ENCODE measurements at regions not wholly inside any gene's neighbourhood (a gene's known extent, or its start where the extent isn't known, plus 50 kb on each side); places are given as distances from the start of the nearest gene placed in this dataset.
A peak's percentile ranks its signal among the peaks of the same experiment; 100 is the strongest.

DNA sequence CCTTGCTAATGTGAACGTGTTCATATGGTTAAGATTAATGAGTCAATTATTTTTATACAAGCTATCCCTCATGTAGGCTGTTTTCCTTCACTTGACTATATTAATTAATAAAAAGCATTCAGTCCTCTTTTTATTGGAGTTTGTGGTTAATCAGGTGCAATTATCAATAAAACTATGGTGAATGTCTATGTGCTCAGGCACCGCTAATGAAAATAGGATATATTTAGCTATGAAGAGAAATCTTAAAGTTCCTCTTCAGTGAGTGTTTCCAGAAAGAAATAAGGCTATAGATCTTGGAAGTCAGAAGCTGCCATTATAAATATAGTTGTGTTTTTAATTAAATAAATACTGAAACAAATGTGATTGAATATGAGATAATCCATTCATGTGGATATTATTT lies 422.1 kb downstream of the DMAC1 start:
- Mint-ChIP-seq H3K9me3 (ENCODE audit: low read depth) (no peaks in the 10 kb centered on the region), H3K27me3 (peaks cover 5% of the 10 kb centered on the region), H3K36me3 (ENCODE audit: low read depth) (no peaks in the 10 kb centered on the region), H3K4me1 (no peaks in the 10 kb centered on the region), H3K27ac (no peak overlapping the region), H3K4me3 (no peak overlapping the region)
- ChIA-PET CTCF (no interaction called here), POLR2A (no interaction called here)
- intact Hi-C loops (cut with DNase I, micrococcal nuclease) = no loop called here
- no peak for DNase-seq
- no peak for ATAC-seq

DNA sequence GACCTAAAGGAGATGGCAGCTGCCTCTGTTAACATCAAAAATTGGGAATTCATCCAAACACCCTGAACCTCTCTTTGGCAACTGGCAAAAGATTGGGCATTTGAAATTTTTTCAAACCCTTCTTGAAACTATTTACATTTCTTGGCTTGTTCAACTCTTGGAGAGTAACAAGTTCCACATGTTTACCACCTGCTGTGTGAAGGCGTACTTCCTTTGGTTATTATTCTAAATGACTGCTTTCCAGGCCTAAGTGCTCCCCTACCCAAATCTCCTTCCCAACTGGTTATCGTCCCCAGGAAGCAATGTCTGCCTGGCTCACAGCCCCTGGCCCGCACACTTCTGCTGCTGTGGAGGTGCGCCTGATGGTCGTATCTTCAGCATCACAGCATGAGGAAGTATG lies 422.7 kb downstream of the DMAC1 start:
- intact Hi-C loops (cut with DNase I, micrococcal nuclease) = no loop called here
- ATAC-seq = no peak
- ChIA-PET CTCF (no interaction called here), POLR2A (no interaction called here)
- H3K4me1 Mint-ChIP-seq = no peaks in the 10 kb centered on the region
- no peak overlapping the region for H3K27ac Mint-ChIP-seq
- H3K27me3 Mint-ChIP-seq = peaks cover 5% of the 10 kb centered on the region
- no peak overlapping the region for H3K4me3 Mint-ChIP-seq
- H3K36me3 Mint-ChIP-seq (ENCODE audit: low read depth) = no peaks in the 10 kb centered on the region
- no peak for DNase-seq
- H3K9me3 Mint-ChIP-seq (ENCODE audit: low read depth) = no peaks in the 10 kb centered on the region

GRCh38 chr9:7376213-7376612 lies 423.4 kb downstream of the DMAC1 start:
- intact Hi-C loops (cut with DNase I, micrococcal nuclease) = no loop called here
- H3K4me1 Mint-ChIP-seq = no peaks in the 10 kb centered on the region
- POLR2A ChIA-PET = no interaction called here
- ATAC-seq (no peak), DNase-seq (no peak)
- CTCF ChIA-PET = interaction anchor here (0.6 to 1.0 kb wide), 2 partner anchors 8 to 123 kb away, joined by 3 to 4 read pairs; no protein-coding TSS in a partner anchor
- no peaks in the 10 kb centered on the region for H3K36me3 Mint-ChIP-seq (ENCODE audit: low read depth)
- no peaks in the 10 kb centered on the region for H3K9me3 Mint-ChIP-seq (ENCODE audit: low read depth)
- peaks cover 5% of the 10 kb centered on the region for H3K27me3 Mint-ChIP-seq
- no peak overlapping the region for H3K4me3 Mint-ChIP-seq
- no peak overlapping the region for H3K27ac Mint-ChIP-seq

GRCh38 chr9:7375013-7375511 lies 424.5 kb downstream of the DMAC1 start:
- intact Hi-C loops (cut with DNase I, micrococcal nuclease) = no loop called here
- POLR2A ChIA-PET = interaction anchor here (0.7 kb wide), 1 partner anchor 28 kb away, joined by 3 read pairs; no protein-coding TSS in a partner anchor
- DNase-seq (no peak), ATAC-seq (no peak)
- no peak overlapping the region for H3K27ac Mint-ChIP-seq
- CTCF ChIA-PET = interaction anchor here (0.6 to 1.0 kb wide), 2 partner anchors 9 to 10 kb away, joined by 3 to 4 read pairs; no protein-coding TSS in a partner anchor
- H3K4me3 Mint-ChIP-seq = no peak overlapping the region
- H3K27me3 Mint-ChIP-seq = peaks cover 3% of the 10 kb centered on the region
- H3K9me3 Mint-ChIP-seq (ENCODE audit: low read depth) = no peaks in the 10 kb centered on the region
- H3K36me3 Mint-ChIP-seq (ENCODE audit: low read depth) = no peaks in the 10 kb centered on the region
- no peaks in the 10 kb centered on the region for H3K4me1 Mint-ChIP-seq

DNA sequence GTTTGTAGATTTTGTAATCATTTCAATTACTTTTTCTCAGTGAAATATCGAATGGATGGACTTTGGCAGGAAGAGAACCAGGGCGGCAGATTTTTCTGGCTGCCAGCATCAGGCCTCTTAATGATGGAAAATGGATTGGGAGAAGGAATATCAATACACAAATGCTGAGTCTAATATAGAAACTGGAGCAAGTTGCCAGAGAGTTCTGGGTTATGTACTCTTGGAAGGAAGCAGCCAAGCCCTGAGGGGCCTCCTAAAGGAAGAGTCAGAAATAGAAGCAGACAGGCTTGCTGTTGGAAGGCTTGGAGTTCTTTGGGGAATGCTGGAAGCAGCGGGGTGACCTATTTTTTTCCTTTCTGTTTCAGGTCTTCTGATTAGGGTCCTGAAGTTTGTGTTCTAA lies 428.6 kb downstream of the DMAC1 start:
- no peak overlapping the region for H3K27ac Mint-ChIP-seq
- ChIA-PET POLR2A (no interaction called here), CTCF (no interaction called here)
- intact Hi-C loops (cut with DNase I, micrococcal nuclease) = no loop called here
- no peaks in the 10 kb centered on the region for H3K27me3 Mint-ChIP-seq
- DNase-seq = no peak
- ATAC-seq = no peak
- H3K4me3 Mint-ChIP-seq = no peak overlapping the region
- no peaks in the 10 kb centered on the region for H3K9me3 Mint-ChIP-seq (ENCODE audit: low read depth)
- H3K4me1 Mint-ChIP-seq = no peaks in the 10 kb centered on the region
- H3K36me3 Mint-ChIP-seq (ENCODE audit: low read depth) = no peaks in the 10 kb centered on the region

- Mint-ChIP-seq H3K4me1 (no peaks in the 10 kb centered on the region), H3K27ac (no peak overlapping the region), H3K9me3 (ENCODE audit: low read depth) (no peaks in the 10 kb centered on the region), H3K27me3 (no peaks in the 10 kb centered on the region), H3K4me3 (no peak overlapping the region), H3K36me3 (ENCODE audit: low read depth) (no peaks in the 10 kb centered on the region)
- ATAC-seq (no peak), DNase-seq (no peak)
- ChIA-PET CTCF (no interaction called here), POLR2A (no interaction called here)
- intact Hi-C loops (cut with DNase I, micrococcal nuclease) = no loop called here
Observed at GRCh38 chr9:7370381-7370780, 429.2 kb downstream of the DMAC1 start.

DNA sequence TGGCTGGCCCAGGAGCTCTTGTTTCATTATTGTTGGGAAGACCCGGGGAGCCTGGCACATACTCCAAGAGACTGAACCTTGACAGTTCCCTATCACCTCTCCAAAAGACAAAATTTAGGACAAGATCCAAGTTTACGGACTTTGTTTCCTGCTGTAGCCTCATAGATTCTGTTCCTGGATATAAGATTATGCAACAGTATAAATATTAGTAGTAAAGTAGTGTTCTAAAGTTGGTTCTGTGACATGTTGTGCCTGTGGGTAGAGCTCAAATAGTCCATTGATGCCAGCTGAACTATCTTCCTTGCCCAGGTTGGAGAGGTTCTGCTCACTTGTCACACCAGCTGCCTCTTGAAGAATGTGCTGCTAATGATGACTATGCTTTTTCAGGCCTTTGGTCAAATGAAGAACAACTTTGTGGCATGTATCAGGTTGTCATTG lies 430.2 kb downstream of the DMAC1 start:
- ATAC-seq (no peak), DNase-seq (no peak)
- Mint-ChIP-seq H3K9me3 (ENCODE audit: low read depth) (no peaks in the 10 kb centered on the region), H3K36me3 (ENCODE audit: low read depth) (no peaks in the 10 kb centered on the region), H3K27ac (no peak overlapping the region), H3K27me3 (no peaks in the 10 kb centered on the region), H3K4me1 (no peaks in the 10 kb centered on the region), H3K4me3 (no peak overlapping the region)
- POLR2A ChIA-PET = no interaction called here
- intact Hi-C loops (cut with DNase I, micrococcal nuclease) = no loop called here
- CTCF ChIA-PET = no interaction called here

DNA sequence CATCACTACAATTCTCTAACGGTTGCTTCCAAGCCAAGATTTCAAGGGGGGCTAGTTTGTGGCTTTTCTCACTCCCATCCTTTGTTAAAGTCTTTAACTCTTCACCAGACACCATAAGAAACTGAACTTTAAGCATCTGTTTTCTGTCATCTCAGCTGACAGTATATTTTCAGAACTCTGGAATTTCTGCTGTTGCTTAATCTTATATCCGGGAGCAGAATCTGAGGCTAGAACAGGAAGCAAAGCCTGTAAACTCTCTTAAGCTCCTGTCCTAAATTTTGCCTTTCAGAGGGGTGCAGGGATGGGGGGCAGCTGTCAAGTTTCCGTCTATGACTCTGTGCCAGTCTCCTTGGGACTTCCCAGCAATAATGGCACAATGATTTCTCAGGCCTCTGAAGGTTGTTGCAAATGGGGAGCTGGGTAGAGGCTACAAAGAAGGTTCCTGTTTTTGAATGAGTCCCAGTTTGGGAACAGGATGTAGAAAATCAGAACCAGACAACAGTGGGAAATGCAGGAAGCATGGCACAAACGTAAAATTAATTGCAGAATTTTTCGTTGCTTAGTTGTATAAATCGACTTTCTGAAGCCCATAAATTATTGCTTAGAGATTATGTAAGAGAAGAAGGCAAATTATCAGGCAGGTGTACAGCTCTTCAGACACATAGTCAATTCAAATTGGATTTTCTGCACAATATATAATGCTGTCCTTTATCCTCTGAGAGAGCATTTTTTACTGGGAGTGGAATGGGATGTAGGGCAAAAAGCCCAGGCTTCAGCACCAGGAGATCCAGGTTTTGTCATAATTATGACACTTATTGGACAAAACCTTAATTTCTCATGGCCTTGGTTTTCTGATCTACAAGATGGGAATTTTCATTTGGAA lies 430.9 kb downstream of the DMAC1 start:
- H3K27me3 Mint-ChIP-seq = no peaks in the 10 kb centered on the region
- H3K9me3 Mint-ChIP-seq (ENCODE audit: low read depth) = no peaks in the 10 kb centered on the region
- DNase-seq (no peak), ATAC-seq (no peak)
- no peaks in the 10 kb centered on the region for H3K4me1 Mint-ChIP-seq
- no peak overlapping the region for H3K4me3 Mint-ChIP-seq
- no peaks in the 10 kb centered on the region for H3K36me3 Mint-ChIP-seq (ENCODE audit: low read depth)
- POLR2A ChIA-PET = interaction anchor here (0.6 kb wide), 1 partner anchor 19 kb away, joined by 6 read pairs; no protein-coding TSS in a partner anchor
- intact Hi-C loops (cut with DNase I, micrococcal nuclease) = no loop called here
- CTCF ChIA-PET = interaction anchor here (0.5 kb wide), 1 partner anchor 783 kb away, joined by 3 read pairs; no protein-coding TSS in a partner anchor
- no peak overlapping the region for H3K27ac Mint-ChIP-seq

DNA sequence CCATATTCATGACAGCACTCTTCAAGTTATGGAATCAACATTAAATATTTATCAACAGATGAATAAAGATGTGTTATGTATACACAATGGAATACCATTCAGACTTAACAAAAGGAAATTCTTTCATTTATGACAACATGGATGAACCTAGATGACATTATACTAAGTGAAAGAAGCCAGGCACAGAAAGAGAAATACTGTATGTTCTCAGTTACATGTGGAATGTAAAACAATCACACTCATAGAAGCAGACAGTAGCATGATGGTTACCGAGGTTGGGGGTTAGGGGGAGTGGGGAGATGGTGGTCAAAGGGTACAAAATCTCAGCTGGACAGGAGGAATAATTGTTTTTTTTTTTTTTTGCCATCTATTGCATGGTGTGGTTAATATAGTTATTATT lies 431.9 kb downstream of the DMAC1 start:
- intact Hi-C loops (cut with DNase I, micrococcal nuclease) = no loop called here
- H3K27me3 Mint-ChIP-seq = no peaks in the 10 kb centered on the region
- no peaks in the 10 kb centered on the region for H3K9me3 Mint-ChIP-seq (ENCODE audit: low read depth)
- H3K36me3 Mint-ChIP-seq (ENCODE audit: low read depth) = no peaks in the 10 kb centered on the region
- H3K27ac Mint-ChIP-seq = no peak overlapping the region
- DNase-seq (no peak), ATAC-seq (no peak)
- POLR2A ChIA-PET = no interaction called here
- CTCF ChIA-PET = no interaction called here
- no peak overlapping the region for H3K4me3 Mint-ChIP-seq
- H3K4me1 Mint-ChIP-seq = no peaks in the 10 kb centered on the region

DNA sequence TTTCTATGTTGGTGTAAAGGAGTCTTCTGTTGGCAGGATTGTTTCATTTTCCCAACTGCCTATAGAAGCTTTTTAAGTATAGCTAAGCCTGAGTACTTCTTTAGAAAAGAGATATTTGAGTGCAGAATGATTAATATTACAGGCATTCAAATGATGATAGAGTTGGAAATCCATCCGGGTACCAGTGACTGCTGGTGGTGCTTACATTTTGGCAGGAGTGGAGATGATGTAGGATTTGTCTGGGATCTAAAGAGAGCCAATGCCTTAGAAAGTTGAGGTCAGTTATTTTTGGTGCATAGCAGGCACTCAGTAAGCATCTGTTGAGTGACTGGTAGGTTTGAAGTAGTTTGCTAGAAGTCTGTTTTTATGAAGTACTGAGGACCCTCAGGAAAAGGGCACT lies 433.5 kb downstream of the DMAC1 start:
- DNase-seq (no peak), ATAC-seq (no peak)
- POLR2A ChIA-PET = interaction anchor here (0.6 kb wide), 1 partner anchor 73 kb away, joined by 3 read pairs; no protein-coding TSS in a partner anchor
- intact Hi-C loops (cut with DNase I, micrococcal nuclease) = no loop called here
- CTCF ChIA-PET = no interaction called here
- no peaks in the 10 kb centered on the region for H3K9me3 Mint-ChIP-seq (ENCODE audit: low read depth)
- no peak overlapping the region for H3K4me3 Mint-ChIP-seq
- H3K27ac Mint-ChIP-seq = no peak overlapping the region
- H3K27me3 Mint-ChIP-seq = no peaks in the 10 kb centered on the region
- no peaks in the 10 kb centered on the region for H3K36me3 Mint-ChIP-seq (ENCODE audit: low read depth)
- no peaks in the 10 kb centered on the region for H3K4me1 Mint-ChIP-seq

DNA sequence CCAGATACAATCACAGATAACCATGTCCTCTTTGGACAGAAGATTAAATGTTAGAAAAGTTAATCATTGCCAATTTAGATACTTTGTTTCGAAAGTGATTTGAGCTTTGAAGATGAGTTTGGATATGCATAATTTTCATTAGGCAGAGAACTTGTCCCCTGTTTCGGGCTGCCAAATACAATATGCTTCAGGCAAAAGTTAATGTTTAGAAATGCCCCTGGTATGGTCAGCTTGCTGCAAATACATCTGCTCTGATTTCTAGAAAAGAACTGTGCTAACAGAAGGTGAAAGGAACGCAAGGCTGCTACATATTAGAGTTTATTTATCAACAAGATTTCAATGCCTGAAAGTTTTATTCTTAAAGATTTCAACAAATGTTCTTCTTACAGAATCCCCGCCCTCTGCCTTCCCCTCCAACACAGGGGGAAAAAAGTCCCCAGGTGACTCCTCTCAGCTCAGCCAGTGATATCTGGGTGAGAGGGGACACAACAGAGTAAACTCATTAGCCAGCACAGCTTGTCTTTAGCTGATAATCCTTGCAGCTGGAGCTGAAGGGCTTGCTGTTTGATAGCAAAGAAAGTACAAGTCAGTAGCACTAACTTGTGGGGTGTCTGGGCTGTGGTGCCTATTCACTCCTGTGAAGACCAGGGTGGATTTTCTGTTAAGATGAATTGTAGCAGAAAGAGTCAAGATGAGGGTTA lies 435.7 kb downstream of the DMAC1 start:
- ATAC-seq = no peak
- POLR2A ChIA-PET = no interaction called here
- CTCF ChIA-PET = interaction anchor here (1.1 kb wide), 1 partner anchor 15 kb away, joined by 3 read pairs; no protein-coding TSS in a partner anchor
- Mint-ChIP-seq H3K9me3 (ENCODE audit: low read depth) (no peaks in the 10 kb centered on the region), H3K4me1 (no peaks in the 10 kb centered on the region), H3K4me3 (no peak overlapping the region), H3K27ac (no peak overlapping the region), H3K27me3 (peaks cover 9% of the 10 kb centered on the region), H3K36me3 (ENCODE audit: low read depth) (no peaks in the 10 kb centered on the region)
- intact Hi-C loops (cut with DNase I, micrococcal nuclease) = no loop called here
- no peak for DNase-seq

DNA sequence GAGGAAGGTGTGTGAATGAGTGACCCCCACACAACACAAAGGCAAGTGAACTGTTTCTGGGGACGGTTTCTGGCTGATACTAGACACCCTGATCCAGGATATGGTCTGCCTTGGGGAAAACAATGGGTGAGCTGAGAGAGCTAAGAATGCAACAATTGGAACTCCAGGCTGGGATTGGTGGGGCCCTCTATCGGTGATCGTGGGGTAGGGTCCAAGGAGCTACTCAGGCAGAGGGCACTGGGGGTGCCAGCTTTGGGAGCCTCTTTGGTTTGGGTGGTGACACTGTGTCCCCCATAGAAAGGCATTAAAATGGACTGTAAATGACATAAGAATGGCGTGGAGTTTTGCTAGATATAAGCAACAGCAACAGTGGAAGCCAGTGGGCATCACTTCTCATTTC lies 439.1 kb downstream of the DMAC1 start:
- intact Hi-C loops (cut with DNase I, micrococcal nuclease) = no loop called here
- no peak for ATAC-seq
- peak; percentile 4 for DNase-seq
- ChIA-PET CTCF (interaction anchor here (0.8 kb wide), 1 partner anchor 91 kb away, joined by 3 read pairs; no protein-coding TSS in a partner anchor), POLR2A (no interaction called here)
- H3K27ac Mint-ChIP-seq = no peak overlapping the region
- H3K36me3 Mint-ChIP-seq (ENCODE audit: low read depth) = no peaks in the 10 kb centered on the region
- peaks cover 19% of the 10 kb centered on the region for H3K27me3 Mint-ChIP-seq
- no peaks in the 10 kb centered on the region for H3K4me1 Mint-ChIP-seq
- H3K9me3 Mint-ChIP-seq (ENCODE audit: low read depth) = no peaks in the 10 kb centered on the region
- no peak overlapping the region for H3K4me3 Mint-ChIP-seq
